NCI-H345 (cell line): ENCODE measurements at regions not wholly inside any gene's neighbourhood (a gene's known extent, or its start where the extent isn't known, plus 50 kb on each side); places are given as distances from the start of the nearest gene placed in this dataset.

Experiments used
- DNase-seq: peaks from one replicate; lab custom pipeline; 2025; lab: John Stamatoyannopoulos, UW

- no peak for DNase-seq
These were observed 418.2 kb upstream of the NR2F2 start for GRCh38 chr15:95912280-95912625.

GRCh38 chr15:95912728-95913127 lies 417.8 kb upstream of the NR2F2 start:
- no peak for DNase-seq

GRCh38 chr15:95916568-95916967 lies 413.9 kb upstream of the NR2F2 start:
- no peak for DNase-seq

GRCh38 chr15:95918525-95918924 lies 412.0 kb upstream of the NR2F2 start:
- no peak for DNase-seq

GRCh38 chr15:95919460-95919859 lies 411.0 kb upstream of the NR2F2 start:
- DNase-seq, result no peak

GRCh38 chr15:95921404-95921803 lies 409.1 kb upstream of the NR2F2 start:
- no peak for DNase-seq

GRCh38 chr15:95922431-95922830 lies 408.1 kb upstream of the NR2F2 start:
- DNase-seq, result no peak

GRCh38 chr15:95923792-95924191 lies 406.7 kb upstream of the NR2F2 start:
- no peak for DNase-seq

- no peak for DNase-seq
These were observed 401.7 kb upstream of the NR2F2 start for GRCh38 chr15:95928822-95929221.

GRCh38 chr15:95929232-95929846 lies 401.2 kb upstream of the NR2F2 start:
- DNase-seq, result no peak

GRCh38 chr15:95930659-95931375 lies 399.7 kb upstream of the NR2F2 start:
- no peak for DNase-seq

- no peak for DNase-seq
These were observed 398.9 kb upstream of the NR2F2 start for GRCh38 chr15:95931619-95932018.

GRCh38 chr15:95932141-95932540 lies 398.4 kb upstream of the NR2F2 start:
- DNase-seq, result no peak

- no peak for DNase-seq
These were observed 397.8 kb upstream of the NR2F2 start for GRCh38 chr15:95932676-95933075.

GRCh38 chr15:95935852-95936251 lies 394.6 kb upstream of the NR2F2 start:
- no peak for DNase-seq

GRCh38 chr15:95937128-95937528 lies 393.4 kb upstream of the NR2F2 start:
- no peak for DNase-seq

- DNase-seq, result no peak
These were observed 390.0 kb upstream of the NR2F2 start for GRCh38 chr15:95940431-95940985.

GRCh38 chr15:95944193-95944592 lies 386.3 kb upstream of the NR2F2 start:
- peak; percentile 28 for DNase-seq

- no peak for DNase-seq
These were observed 385.7 kb upstream of the NR2F2 start for GRCh38 chr15:95944661-95945255.

- DNase-seq, result no peak
These were observed 384.3 kb upstream of the NR2F2 start for GRCh38 chr15:95946241-95946640.

GRCh38 chr15:95946926-95947325 lies 383.6 kb upstream of the NR2F2 start:
- DNase-seq, result no peak

GRCh38 chr15:95948411-95948810 lies 382.1 kb upstream of the NR2F2 start:
- peak; percentile 74 for DNase-seq

- DNase-seq, result no peak
These were observed 377.5 kb upstream of the NR2F2 start for GRCh38 chr15:95953032-95953431.
